ENCODE measurements at regions not wholly inside any gene's neighbourhood (a gene's known extent, or its start where the extent isn't known, plus 50 kb on each side); places are given as distances from the start of the nearest gene placed in this dataset.

GRCh38 chr10:78287618-78288017, 254.0 kb downstream of the RPS24 start:
- no peak for TF ChIP-seq CTCF (conservative IDR thresholded peaks at IDR 0.05 in 1 of 2, IDR thresholded peaks at IDR 0.05 in 1 of 2; ENCODE audit: low read depth in 1 of 2, low read length in 2 of 2)
- TF ChIP-seq EZH2 (IDR thresholded peaks at IDR 0.05; ENCODE audit: low read length, missing control alignments) = no peak
